Cardiac muscle cell (in vitro differentiated cells and primary cell): ENCODE measurements at regions not wholly inside any gene's neighbourhood (a gene's known extent, or its start where the extent isn't known, plus 50 kb on each side); places are given as distances from the start of the nearest gene placed in this dataset.
"Not testable (repeated sequence)": the region's sequence is repeated elsewhere in the genome, so short reads cannot be mapped to it uniquely, and the experiment has no call there.

Source experiments
- DNase-seq, 2 donors: peaks; one replicate each; pipeline versions ENCODE4 v3.0.0 to v3.0.0-alpha.2; 2010 to 2017; ENCODE audit warnings: low read depth in 1 of 2, low spot score in 1 of 2
- H3K27ac ChIP-seq: fragments of 200-600 bp; sonication (generic); 2 replicates; pipeline ENCODE4 v1.5.1; 2016
- H3K27me3 ChIP-seq: fragments of 200-600 bp; sonication (generic); 2 replicates; pipeline ENCODE4 v1.6.0; 2016; ENCODE audit warnings: control low read depth
- H3K36me3 ChIP-seq: fragments of 200-600 bp; sonication (generic); 2 replicates; pipeline ENCODE4 v1.5.1; 2016; ENCODE audit warnings: control low read depth
- H3K4me1 ChIP-seq: fragments of 200-600 bp; sonication (generic); 2 replicates; pipeline ENCODE4 v1.8.1; 2017; ENCODE audit warnings: low read depth, mild to moderate bottlenecking, mixed run types
- H3K4me3 ChIP-seq: fragments of 200-600 bp; sonication (generic); 2 replicates; pipeline ENCODE4 v1.5.1; 2016; ENCODE audit warnings: mild to moderate bottlenecking
- H3K9me3 ChIP-seq: fragments of 200-600 bp; sonication (generic); 2 replicates; pipeline ENCODE4 v1.5.1; 2017; ENCODE audit warnings: low read depth, mild to moderate bottlenecking, control low read depth
- TF ChIP-seq, protein P1 (sequence below): IDR thresholded peaks from 2 replicates; pipeline ENCODE4 v1.5.1; 2012; ENCODE audit warnings: low read depth, mild to moderate bottlenecking, low read length

DNA sequence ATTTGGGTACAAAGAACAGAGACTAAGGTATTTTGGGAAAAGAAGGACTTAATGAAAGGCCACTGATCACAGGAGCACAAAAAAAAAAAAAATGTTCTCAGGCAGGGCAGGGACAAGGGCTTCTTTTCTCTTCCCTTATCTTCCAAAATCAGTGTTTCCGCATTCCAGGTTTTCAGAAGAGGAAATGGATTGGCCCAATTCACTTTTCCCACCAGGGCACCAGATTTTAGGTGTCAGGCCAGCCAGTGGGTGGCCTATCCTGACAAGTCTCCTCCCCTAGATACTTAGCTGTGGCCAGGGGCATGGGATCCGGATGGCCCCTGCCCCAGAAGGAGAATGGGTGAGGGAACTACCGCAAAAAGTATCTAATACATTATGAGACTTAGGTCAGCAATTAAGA lies 88.9 kb upstream of the WAC start:
- Histone ChIP-seq H3K4me3 (no peak overlapping the region), H3K4me1 (no peaks in the 10 kb centered on the region), H3K9me3 (no peaks in the 10 kb centered on the region), H3K36me3 (no peaks in the 10 kb centered on the region), H3K27ac (no peak overlapping the region), H3K27me3 (no peaks in the 10 kb centered on the region)
- DNase-seq: no peak
- TF ChIP-seq, protein P1, sequence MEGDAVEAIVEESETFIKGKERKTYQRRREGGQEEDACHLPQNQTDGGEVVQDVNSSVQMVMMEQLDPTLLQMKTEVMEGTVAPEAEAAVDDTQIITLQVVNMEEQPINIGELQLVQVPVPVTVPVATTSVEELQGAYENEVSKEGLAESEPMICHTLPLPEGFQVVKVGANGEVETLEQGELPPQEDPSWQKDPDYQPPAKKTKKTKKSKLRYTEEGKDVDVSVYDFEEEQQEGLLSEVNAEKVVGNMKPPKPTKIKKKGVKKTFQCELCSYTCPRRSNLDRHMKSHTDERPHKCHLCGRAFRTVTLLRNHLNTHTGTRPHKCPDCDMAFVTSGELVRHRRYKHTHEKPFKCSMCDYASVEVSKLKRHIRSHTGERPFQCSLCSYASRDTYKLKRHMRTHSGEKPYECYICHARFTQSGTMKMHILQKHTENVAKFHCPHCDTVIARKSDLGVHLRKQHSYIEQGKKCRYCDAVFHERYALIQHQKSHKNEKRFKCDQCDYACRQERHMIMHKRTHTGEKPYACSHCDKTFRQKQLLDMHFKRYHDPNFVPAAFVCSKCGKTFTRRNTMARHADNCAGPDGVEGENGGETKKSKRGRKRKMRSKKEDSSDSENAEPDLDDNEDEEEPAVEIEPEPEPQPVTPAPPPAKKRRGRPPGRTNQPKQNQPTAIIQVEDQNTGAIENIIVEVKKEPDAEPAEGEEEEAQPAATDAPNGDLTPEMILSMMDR: no peak

DNA sequence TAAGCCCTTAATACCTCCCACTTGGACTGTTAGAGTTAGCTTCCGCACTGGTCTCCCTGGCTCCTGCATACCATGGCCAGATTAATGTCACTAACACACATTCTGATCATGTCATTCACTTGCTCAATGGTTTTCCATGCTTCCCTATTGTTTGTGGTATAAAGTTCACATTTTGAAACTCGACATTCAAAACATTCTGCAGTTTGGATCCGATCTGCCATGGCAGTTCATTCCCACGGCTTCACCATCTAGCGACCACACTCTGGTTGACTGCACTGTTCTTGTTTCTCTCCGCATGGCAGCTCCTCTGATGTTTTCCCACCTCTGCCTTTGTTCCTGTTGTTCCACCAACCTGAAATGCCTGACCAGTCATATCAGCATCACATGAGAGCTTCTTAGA lies 87.4 kb upstream of the WAC start:
- no peaks in the 10 kb centered on the region for H3K9me3 ChIP-seq
- no peaks in the 10 kb centered on the region for H3K27me3 ChIP-seq
- no peaks in the 10 kb centered on the region for H3K4me1 ChIP-seq
- no peak for DNase-seq
- H3K27ac ChIP-seq: no peak overlapping the region
- H3K36me3 ChIP-seq: no peaks in the 10 kb centered on the region
- H3K4me3 ChIP-seq: no peak overlapping the region
- TF ChIP-seq, protein P1: no peak

DNA sequence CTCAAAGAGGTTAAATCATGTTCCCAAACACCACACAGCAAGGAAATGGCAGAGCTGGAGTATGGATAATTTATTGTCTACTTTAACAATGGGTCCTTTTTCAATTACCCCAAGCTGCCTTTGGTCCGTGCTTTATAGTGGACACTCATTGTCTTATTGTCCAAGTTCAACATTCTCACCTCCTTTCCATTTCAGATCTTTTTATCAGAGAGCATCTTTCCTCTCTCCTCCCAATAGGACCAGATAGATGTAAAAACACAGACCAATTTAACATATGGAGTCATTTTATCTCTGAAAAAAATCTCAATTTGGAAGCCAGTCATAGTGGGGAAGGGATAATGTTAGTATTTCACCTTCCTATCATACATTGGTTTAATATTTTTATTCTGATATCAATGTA lies 83.5 kb upstream of the WAC start:
- H3K4me3 ChIP-seq: no peak overlapping the region
- TF ChIP-seq, protein P1: no peak
- H3K9me3 ChIP-seq: no peaks in the 10 kb centered on the region
- no peaks in the 10 kb centered on the region for H3K27me3 ChIP-seq
- no peaks in the 10 kb centered on the region for H3K4me1 ChIP-seq
- H3K27ac ChIP-seq: no peak overlapping the region
- DNase-seq: no peak
- no peaks in the 10 kb centered on the region for H3K36me3 ChIP-seq

DNA sequence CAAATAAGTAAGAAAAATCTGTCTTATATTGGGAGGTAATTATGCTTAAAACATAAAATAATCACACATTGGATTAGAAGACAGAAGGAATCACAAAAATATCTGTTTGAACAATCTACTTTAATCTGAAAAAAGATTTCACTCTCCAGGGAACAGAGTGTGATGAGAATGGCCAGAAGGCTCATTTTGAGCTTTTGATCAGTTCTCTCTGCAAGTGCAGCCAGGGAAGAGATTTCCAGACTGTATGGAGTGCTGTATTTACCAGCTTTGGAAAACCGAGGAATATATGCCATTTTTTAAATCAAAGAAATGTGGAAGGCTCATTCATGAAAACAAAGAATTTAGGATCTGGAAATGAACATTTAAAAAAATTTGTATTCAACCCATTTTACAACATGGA lies 83.0 kb upstream of the WAC start:
- TF ChIP-seq, protein P1: no peak
- Histone ChIP-seq H3K4me1 (no peaks in the 10 kb centered on the region), H3K9me3 (no peaks in the 10 kb centered on the region), H3K4me3 (no peak overlapping the region), H3K36me3 (no peaks in the 10 kb centered on the region), H3K27ac (no peak overlapping the region), H3K27me3 (no peaks in the 10 kb centered on the region)
- no peak for DNase-seq

DNA sequence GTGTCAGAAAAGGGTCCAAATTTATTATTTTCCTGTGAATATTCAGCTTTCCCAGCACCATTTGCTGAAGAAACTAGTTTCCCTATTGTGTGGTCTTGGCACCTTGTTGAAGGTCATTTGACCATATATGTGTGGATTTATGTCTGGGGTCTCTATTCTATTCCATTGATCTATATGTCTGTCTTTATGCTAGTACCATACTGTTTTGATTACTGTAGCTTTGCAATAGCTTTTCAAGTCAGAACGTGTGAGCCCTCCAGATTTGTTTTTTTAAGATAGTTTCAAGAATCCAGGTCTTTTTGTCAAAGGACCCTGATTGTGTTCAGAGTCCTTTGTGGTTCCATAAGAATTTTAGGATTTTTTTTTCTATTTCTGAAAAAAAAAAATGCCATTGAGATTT lies 79.0 kb upstream of the WAC start:
- H3K4me1 ChIP-seq: no peaks in the 10 kb centered on the region
- TF ChIP-seq, protein P1: no peak
- no peak overlapping the region for H3K27ac ChIP-seq
- no peaks in the 10 kb centered on the region for H3K9me3 ChIP-seq
- no peak for DNase-seq
- H3K27me3 ChIP-seq: no peaks in the 10 kb centered on the region
- H3K36me3 ChIP-seq: no peaks in the 10 kb centered on the region
- no peak overlapping the region for H3K4me3 ChIP-seq

DNA sequence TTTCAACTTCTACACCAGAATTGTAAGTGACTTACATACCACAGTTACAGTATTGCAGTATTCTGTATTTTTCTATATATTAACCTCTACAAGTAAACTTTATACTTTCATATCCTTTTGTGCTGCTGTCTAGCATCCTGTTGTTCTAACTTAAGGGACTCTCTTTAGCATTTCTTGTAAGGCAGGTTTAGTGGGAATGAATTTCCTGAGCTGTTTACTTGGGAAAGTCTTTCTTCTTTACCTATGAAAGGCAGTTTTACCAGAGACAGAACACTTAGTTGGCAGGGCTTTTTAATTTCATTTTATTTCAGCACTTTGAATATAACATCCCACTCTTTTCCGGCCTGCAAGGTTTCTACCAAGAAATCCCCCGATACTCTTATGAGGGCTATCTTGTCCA lies 75.8 kb upstream of the WAC start:
- Histone ChIP-seq H3K9me3 (no peaks in the 10 kb centered on the region), H3K4me1 (no peaks in the 10 kb centered on the region), H3K4me3 (no peak overlapping the region), H3K27me3 (no peaks in the 10 kb centered on the region), H3K27ac (no peak overlapping the region), H3K36me3 (no peaks in the 10 kb centered on the region)
- TF ChIP-seq, protein P1: no peak
- DNase-seq: no peak

DNA sequence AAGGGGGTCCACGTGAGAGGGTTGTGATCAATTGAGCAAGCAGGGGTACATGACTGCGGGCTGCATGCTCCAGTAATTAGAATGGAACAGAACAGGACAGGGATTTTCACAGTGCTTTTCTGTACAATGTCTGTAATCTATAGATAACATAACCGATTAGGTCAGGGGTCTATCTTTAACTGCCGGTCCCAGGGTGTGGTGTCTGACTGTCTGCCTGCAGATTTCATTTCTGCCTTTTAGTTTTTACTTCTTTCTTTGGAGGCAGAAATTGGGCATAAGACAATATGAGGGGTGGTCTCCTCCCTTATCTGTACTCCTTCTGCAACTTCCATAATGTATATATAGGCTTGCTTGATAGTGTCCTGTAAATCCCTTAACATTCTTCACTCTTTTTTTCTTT lies 75.0 kb upstream of the WAC start:
- H3K27ac ChIP-seq, H3K9me3 ChIP-seq, H3K4me3 ChIP-seq, H3K27me3 ChIP-seq, H3K4me1 ChIP-seq, DNase-seq, H3K36me3 ChIP-seq: not testable (repeated sequence)
